ENCODE measurements at regions not wholly inside any gene's neighbourhood (a gene's known extent, or its start where the extent isn't known, plus 50 kb on each side); places are given as distances from the start of the nearest gene placed in this dataset.

DNA sequence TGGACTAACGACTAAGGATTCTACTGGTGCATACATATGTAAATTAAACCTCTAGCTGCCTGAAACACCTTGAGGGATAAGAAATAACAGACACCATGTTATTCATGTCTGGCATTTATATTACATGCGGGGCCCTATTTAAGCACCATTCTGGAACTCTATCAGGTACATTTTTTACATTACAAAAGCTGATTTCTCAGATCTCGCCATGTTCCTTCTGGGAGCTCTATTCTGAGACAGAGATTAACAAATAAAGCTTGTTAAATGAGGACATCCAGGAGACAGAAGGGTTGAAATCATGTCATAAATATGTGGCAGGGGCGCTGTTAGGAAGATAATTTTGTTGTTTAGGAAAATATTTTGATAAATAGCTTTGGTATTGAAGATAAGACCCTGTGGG lies 93.4 kb upstream of the SLIT3 start:
- WGBS (ENCODE audit: low lambda C conversion rate, missing lambda C conversion rate) = 86% methylated on average over 4 of the region's 4 CpGs
- no peaks in the 10 kb centered on the region for H3K36me3 ChIP-seq (replicated peaks; ENCODE audit: insufficient read depth, low read depth)
- no peak overlapping the region for H2AFZ ChIP-seq
- H3K27ac ChIP-seq = no peak overlapping the region
- no peak for DNase-seq (ENCODE audit: low spot score)
- no peaks in the 10 kb centered on the region for H3K9me3 ChIP-seq (ENCODE audit: low read depth)
- TF ChIP-seq EZH2phosphoT487 (IDR thresholded peaks at IDR 0.05; ENCODE audit: low read depth, severe bottlenecking, unreplicated experiment) = no peak
- TF ChIP-seq, protein P1, sequence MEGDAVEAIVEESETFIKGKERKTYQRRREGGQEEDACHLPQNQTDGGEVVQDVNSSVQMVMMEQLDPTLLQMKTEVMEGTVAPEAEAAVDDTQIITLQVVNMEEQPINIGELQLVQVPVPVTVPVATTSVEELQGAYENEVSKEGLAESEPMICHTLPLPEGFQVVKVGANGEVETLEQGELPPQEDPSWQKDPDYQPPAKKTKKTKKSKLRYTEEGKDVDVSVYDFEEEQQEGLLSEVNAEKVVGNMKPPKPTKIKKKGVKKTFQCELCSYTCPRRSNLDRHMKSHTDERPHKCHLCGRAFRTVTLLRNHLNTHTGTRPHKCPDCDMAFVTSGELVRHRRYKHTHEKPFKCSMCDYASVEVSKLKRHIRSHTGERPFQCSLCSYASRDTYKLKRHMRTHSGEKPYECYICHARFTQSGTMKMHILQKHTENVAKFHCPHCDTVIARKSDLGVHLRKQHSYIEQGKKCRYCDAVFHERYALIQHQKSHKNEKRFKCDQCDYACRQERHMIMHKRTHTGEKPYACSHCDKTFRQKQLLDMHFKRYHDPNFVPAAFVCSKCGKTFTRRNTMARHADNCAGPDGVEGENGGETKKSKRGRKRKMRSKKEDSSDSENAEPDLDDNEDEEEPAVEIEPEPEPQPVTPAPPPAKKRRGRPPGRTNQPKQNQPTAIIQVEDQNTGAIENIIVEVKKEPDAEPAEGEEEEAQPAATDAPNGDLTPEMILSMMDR (IDR thresholded peaks at IDR 0.05; ENCODE audit: poor library complexity) = no peak
- TF ChIP-seq EZH2 (IDR thresholded peaks at IDR 0.05; ENCODE audit: borderline replicate concordance) = no peak
- no peak overlapping the region for H3K4me2 ChIP-seq
- no peaks in the 10 kb centered on the region for H4K20me1 ChIP-seq (ENCODE audit: insufficient read depth, poor library complexity, severe bottlenecking)
- H3K4me1 ChIP-seq (ENCODE audit: insufficient read depth) = no peaks in the 10 kb centered on the region
- H3K79me2 ChIP-seq = no peaks in the 10 kb centered on the region
- H3K4me3 ChIP-seq = no peak overlapping the region
- H3K9me2 ChIP-seq (replicated peaks; ENCODE audit: insufficient read depth) = no peaks in the 10 kb centered on the region
- no peaks in the 10 kb centered on the region for H3K27me3 ChIP-seq

DNA sequence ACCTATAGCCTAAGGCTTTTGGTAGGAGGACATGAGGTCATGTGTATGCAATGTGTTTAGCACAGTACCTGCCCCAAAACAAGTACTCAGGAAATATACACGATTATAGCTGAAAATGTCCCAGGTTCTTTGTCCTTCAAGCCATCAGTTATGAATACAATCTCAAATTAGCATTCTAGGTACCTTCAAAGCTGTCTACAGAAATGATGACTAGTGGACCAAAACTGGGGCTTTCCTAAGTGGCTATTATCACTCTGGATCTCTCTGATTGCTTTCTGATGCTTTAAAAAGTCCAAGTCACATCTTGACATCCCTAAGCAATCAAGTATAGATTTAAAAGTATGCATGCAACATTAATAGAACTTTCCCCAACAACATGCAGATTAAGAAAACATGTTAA lies 93.0 kb upstream of the SLIT3 start:
- Histone ChIP-seq H3K4me1 (ENCODE audit: insufficient read depth) (no peaks in the 10 kb centered on the region), H2AFZ (no peak overlapping the region), H3K79me2 (no peaks in the 10 kb centered on the region), H3K27me3 (no peaks in the 10 kb centered on the region), H3K36me3 (replicated peaks; ENCODE audit: insufficient read depth, low read depth) (no peaks in the 10 kb centered on the region), H3K4me3 (no peak overlapping the region), H3K9me3 (ENCODE audit: low read depth) (no peaks in the 10 kb centered on the region), H3K27ac (no peak overlapping the region), H3K9me2 (replicated peaks; ENCODE audit: insufficient read depth) (no peaks in the 10 kb centered on the region), H4K20me1 (ENCODE audit: insufficient read depth, poor library complexity, severe bottlenecking) (no peaks in the 10 kb centered on the region), H3K4me2 (no peak overlapping the region)
- no peak for DNase-seq (ENCODE audit: low spot score)
- 94% methylated on average over 1 of the region's 1 CpG for WGBS (ENCODE audit: low lambda C conversion rate, missing lambda C conversion rate)
- TF ChIP-seq EZH2phosphoT487 (IDR thresholded peaks at IDR 0.05; ENCODE audit: low read depth, severe bottlenecking, unreplicated experiment) (no peak), EZH2 (IDR thresholded peaks at IDR 0.05; ENCODE audit: borderline replicate concordance) (no peak)
- TF ChIP-seq, protein P1 (IDR thresholded peaks at IDR 0.05; ENCODE audit: poor library complexity) = no peak

DNA sequence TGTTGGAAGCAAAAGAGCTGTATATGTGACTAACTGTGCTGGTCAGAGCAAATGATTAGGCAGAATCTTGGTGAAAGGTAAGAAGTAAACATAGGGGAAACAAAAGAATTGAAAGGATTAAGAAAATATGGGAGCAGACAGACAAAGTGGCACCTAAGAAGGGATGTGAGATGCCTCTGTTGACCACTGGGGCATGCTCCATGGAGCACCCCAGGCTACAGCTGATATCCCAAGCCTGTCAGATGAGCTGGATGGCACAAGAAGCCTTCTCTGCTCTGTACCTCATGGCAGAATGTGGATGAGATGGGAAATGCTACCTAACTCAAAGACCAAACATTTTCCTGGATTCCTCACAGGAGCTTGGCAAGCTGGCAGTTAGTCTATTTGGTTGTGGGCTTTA lies 89.3 kb upstream of the SLIT3 start:
- no peaks in the 10 kb centered on the region for H3K9me2 ChIP-seq (replicated peaks; ENCODE audit: insufficient read depth)
- no peaks in the 10 kb centered on the region for H3K36me3 ChIP-seq (replicated peaks; ENCODE audit: insufficient read depth, low read depth)
- H3K27me3 ChIP-seq = no peaks in the 10 kb centered on the region
- H4K20me1 ChIP-seq (ENCODE audit: insufficient read depth, poor library complexity, severe bottlenecking) = no peaks in the 10 kb centered on the region
- H3K9me3 ChIP-seq (ENCODE audit: low read depth) = no peaks in the 10 kb centered on the region
- no peak overlapping the region for H2AFZ ChIP-seq
- no peak for DNase-seq (ENCODE audit: low spot score)
- H3K4me2 ChIP-seq = no peak overlapping the region
- TF ChIP-seq EZH2 (IDR thresholded peaks at IDR 0.05; ENCODE audit: borderline replicate concordance) (no peak), EZH2phosphoT487 (IDR thresholded peaks at IDR 0.05; ENCODE audit: low read depth, severe bottlenecking, unreplicated experiment) (no peak)
- TF ChIP-seq, protein P1 (IDR thresholded peaks at IDR 0.05; ENCODE audit: poor library complexity) = no peak
- H3K4me1 ChIP-seq (ENCODE audit: insufficient read depth) = no peaks in the 10 kb centered on the region
- H3K4me3 ChIP-seq = no peak overlapping the region
- no peak overlapping the region for H3K27ac ChIP-seq
- no peaks in the 10 kb centered on the region for H3K79me2 ChIP-seq

DNA sequence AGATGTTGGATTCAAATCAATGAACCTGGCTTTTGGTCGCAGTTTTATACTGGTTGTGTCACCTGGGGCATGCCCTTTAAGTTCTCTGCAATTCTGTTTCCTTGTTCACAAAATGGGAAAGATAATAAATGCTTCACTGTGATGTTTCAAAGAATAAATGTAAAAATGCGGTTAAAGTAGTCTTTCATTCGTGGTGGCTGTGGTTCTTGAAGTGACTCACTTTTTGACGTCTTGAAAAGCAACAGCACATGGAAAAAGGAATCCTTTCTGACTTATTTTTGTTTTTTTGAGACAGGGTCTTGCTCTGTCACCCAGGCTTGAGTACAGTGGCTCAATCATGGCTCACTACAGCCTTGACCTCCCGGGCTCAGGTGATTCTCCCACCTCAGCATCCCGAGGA lies 88.4 kb upstream of the SLIT3 start:
- 89% methylated on average over 6 of the region's 6 CpGs for WGBS (ENCODE audit: low lambda C conversion rate, missing lambda C conversion rate)
- TF ChIP-seq, protein P1 (IDR thresholded peaks at IDR 0.05; ENCODE audit: poor library complexity) = no peak
- TF ChIP-seq EZH2 (IDR thresholded peaks at IDR 0.05; ENCODE audit: borderline replicate concordance) = no peak
- TF ChIP-seq EZH2phosphoT487 (IDR thresholded peaks at IDR 0.05; ENCODE audit: low read depth, severe bottlenecking, unreplicated experiment) = no peak

More for the DNA sequence above, 88.4 kb upstream of the SLIT3 start:
- Histone ChIP-seq H3K27me3 (no peaks in the 10 kb centered on the region), H3K27ac (no peak overlapping the region), H3K4me2 (no peak overlapping the region), H2AFZ (no peak overlapping the region), H3K4me3 (no peak overlapping the region), H3K4me1 (ENCODE audit: insufficient read depth) (peaks cover 6% of the 10 kb centered on the region), H3K9me3 (ENCODE audit: low read depth) (no peaks in the 10 kb centered on the region), H4K20me1 (ENCODE audit: insufficient read depth, poor library complexity, severe bottlenecking) (no peaks in the 10 kb centered on the region), H3K79me2 (no peaks in the 10 kb centered on the region), H3K36me3 (replicated peaks; ENCODE audit: insufficient read depth, low read depth) (no peaks in the 10 kb centered on the region), H3K9me2 (replicated peaks; ENCODE audit: insufficient read depth) (no peaks in the 10 kb centered on the region)
- no peak for DNase-seq (ENCODE audit: low spot score)
